Peyer's patch (tissue), 4 donors: ENCODE measurements at regions not wholly inside any gene's neighbourhood (a gene's known extent, or its start where the extent isn't known, plus 50 kb on each side); places are given as distances from the start of the nearest gene placed in this dataset.

Source experiments
- POLR2A ChIP-seq, 2 donors: fragments of 450-650 bp; IDR thresholded peaks; one replicate each; pipeline ENCODE4 v1.5.1; 2017; ENCODE audit warnings: antibody characterized with exemption in 2 of 2, mild to moderate bottlenecking in 2 of 2, moderate library complexity in 2 of 2
- TF ChIP-seq, protein P1 (sequence below), 6 experiments: fragments of 450-650 bp in 4 of 6; fragments of 200-600 bp in 2 of 6; sonication (generic) in 1 of 6; IDR thresholded peaks; one replicate each; pipeline ENCODE4 v1.5.1; 2017 to 2019; ENCODE audit warnings: antibody characterized with exemption in 6 of 6, mild to moderate bottlenecking in 3 of 6, moderate library complexity in 1 of 6

DNA sequence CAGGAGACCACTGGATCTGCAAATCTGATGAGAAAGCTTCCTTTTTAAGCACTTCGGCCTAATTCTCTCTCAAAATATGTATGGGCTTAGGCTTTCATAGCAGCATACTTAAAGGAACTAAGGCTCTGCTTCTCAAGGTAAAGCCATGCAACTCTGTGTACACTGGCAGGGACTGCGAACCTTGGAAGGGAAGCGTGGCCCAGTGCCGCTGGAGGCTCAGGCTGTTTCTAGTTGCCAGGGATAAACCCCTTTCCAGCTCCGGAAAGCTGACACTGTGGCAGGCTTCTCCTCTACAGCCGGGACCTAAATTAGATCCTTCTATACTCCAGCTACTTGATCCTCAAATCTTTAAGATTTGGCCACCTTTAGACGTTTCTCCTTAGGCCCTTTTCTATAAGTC is 1091.3 kb upstream of the TENM3 start:
- TF ChIP-seq, protein P1, sequence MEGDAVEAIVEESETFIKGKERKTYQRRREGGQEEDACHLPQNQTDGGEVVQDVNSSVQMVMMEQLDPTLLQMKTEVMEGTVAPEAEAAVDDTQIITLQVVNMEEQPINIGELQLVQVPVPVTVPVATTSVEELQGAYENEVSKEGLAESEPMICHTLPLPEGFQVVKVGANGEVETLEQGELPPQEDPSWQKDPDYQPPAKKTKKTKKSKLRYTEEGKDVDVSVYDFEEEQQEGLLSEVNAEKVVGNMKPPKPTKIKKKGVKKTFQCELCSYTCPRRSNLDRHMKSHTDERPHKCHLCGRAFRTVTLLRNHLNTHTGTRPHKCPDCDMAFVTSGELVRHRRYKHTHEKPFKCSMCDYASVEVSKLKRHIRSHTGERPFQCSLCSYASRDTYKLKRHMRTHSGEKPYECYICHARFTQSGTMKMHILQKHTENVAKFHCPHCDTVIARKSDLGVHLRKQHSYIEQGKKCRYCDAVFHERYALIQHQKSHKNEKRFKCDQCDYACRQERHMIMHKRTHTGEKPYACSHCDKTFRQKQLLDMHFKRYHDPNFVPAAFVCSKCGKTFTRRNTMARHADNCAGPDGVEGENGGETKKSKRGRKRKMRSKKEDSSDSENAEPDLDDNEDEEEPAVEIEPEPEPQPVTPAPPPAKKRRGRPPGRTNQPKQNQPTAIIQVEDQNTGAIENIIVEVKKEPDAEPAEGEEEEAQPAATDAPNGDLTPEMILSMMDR (IDR thresholded peaks at IDR 0.05), result no peak
- no peak for TF ChIP-seq POLR2A (IDR thresholded peaks at IDR 0.05)
